Mammary epithelial cell (primary cell): ENCODE measurements at regions not wholly inside any gene's neighbourhood (a gene's known extent, or its start where the extent isn't known, plus 50 kb on each side); places are given as distances from the start of the nearest gene placed in this dataset.

Source experiments
- EZH2 ChIP-seq: IDR thresholded peaks from 2 replicates; pipeline ENCODE4 v1.6.1; 2012; ENCODE audit warnings: low read length, inconsistent platforms, borderline replicate concordance
- TF ChIP-seq, protein P1 (sequence below), 2 donors: IDR thresholded peaks in 1 of 2; conservative IDR thresholded peaks in 1 of 2; 2 replicates each; pipeline ENCODE4 v1.5.1; 2011 to 2012; ENCODE audit warnings: inconsistent platforms in 2 of 2, low read length in 2 of 2, mild to moderate bottlenecking in 2 of 2, control low read depth in 1 of 2, low read depth in 1 of 2; ENCODE audit not compliant: insufficient read depth in 1 of 2; ENCODE audit errors: extremely low read depth in 1 of 2

DNA sequence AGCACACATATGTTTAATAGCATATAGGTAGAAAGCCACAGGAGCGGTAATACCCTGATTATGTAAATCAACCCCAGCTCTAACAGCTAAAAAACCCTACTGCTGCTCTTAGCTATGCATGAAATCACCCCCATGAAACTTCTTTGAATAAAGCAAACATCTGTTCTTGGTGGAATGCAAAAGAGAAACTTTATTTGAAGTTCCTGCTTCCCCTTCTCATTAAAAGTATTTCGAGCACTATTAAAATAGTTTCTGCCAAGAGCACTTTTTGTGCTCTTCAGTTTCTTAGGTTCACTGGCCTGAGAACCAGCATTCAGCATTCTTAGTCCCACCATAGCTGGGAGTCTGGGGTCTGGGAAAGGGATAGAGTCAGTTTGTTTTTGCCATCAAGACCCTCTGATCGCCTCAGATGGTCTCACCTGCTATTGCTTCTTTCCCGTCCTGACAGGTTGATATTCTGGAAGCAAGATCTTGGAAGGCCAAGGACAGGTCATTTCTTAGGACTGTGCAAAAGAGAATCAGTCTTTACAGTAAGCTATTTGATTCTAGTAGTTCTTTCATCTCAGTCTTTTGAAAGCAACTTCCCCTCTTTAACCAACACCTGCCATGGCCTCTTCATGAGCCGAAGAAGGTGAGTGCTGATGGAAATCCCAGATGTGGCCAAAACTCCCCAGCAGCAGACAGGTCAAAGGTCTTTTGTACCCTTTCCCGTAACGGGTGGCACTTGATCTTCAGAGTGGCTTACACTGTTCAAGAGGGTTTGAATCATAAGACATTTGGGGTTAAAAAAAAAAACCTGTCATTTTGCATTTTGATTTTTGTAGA, 76.5 kb upstream of the TMEM170B start:
- TF ChIP-seq EZH2: no peak
- TF ChIP-seq, protein P1, sequence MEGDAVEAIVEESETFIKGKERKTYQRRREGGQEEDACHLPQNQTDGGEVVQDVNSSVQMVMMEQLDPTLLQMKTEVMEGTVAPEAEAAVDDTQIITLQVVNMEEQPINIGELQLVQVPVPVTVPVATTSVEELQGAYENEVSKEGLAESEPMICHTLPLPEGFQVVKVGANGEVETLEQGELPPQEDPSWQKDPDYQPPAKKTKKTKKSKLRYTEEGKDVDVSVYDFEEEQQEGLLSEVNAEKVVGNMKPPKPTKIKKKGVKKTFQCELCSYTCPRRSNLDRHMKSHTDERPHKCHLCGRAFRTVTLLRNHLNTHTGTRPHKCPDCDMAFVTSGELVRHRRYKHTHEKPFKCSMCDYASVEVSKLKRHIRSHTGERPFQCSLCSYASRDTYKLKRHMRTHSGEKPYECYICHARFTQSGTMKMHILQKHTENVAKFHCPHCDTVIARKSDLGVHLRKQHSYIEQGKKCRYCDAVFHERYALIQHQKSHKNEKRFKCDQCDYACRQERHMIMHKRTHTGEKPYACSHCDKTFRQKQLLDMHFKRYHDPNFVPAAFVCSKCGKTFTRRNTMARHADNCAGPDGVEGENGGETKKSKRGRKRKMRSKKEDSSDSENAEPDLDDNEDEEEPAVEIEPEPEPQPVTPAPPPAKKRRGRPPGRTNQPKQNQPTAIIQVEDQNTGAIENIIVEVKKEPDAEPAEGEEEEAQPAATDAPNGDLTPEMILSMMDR (conservative IDR thresholded peaks at IDR 0.05 in 1 of 2, IDR thresholded peaks at IDR 0.05 in 1 of 2; ENCODE audit: extremely low read depth in 1 of 2, insufficient read depth in 1 of 2, low read depth in 1 of 2, low read length in 2 of 2): no peak
